HCT116 (cell line): ENCODE measurements at regions not wholly inside any gene's neighbourhood (a gene's known extent, or its start where the extent isn't known, plus 50 kb on each side); places are given as distances from the start of the nearest gene placed in this dataset.

Experiments
- ATAC-seq: fragments of 200-7000 bp; cut with Tn5 transposase; 2 replicates; pipeline ENCODE4 v1.9.1; 2020; ENCODE audit warnings: mild to moderate bottlenecking, moderate library complexity
- BruUV-seq: library from RNA; stranded (reverse); fragments of 400-500 nt; replicated peaks from 2 replicates; lab custom pipeline; 2021; lab: Mats Ljungman, UMichigan
- CTCF ChIA-PET: fragments of 300-600 bp; sonication (Branson Sonifier 250); formaldehyde crosslinking; loops from one replicate; lab custom pipeline; 2021; ENCODE audit warnings: antibody characterized with exemption; lab: Charles Lee
- POLR2A ChIA-PET: fragments of 300-600, 350-600 bp; sonication (Branson Sonifier 250); formaldehyde crosslinking; loops from one replicate; lab custom pipeline; 2021; ENCODE audit warnings: antibody characterized with exemption; lab: Charles Lee
- RAD21 ChIA-PET, 2 experiments: fragments of 300-600 bp; sonication (Branson Sonifier 250); formaldehyde crosslinking; loops; one replicate each; lab custom pipeline; 2023; ENCODE audit warnings: low total read pairs in 2 of 2; ENCODE audit not compliant: uncharacterized antibody in 2 of 2, unreplicated experiment in 2 of 2, low non-redundant PET in 1 of 2; lab: Charles Lee
- DNase-seq: peaks from one replicate; pipeline ENCODE4 v3.0.0-alpha.2; 2010; ENCODE audit warnings: low read depth, low spot score
- H2AFZ ChIP-seq: fragments of 200-600 bp; shearing (Covaris generic), sonication (generic); 2 replicates; pipeline ENCODE4 v1.6.1; 2017; ENCODE audit warnings: low read depth, mixed run types, mixed read lengths, antibody characterized with exemption, low read length; ENCODE audit not compliant: poor library complexity, severe bottlenecking
- H3K27ac ChIP-seq: 2 replicates; pipeline ENCODE4 v1.5.1; 2012; ENCODE audit warnings: low read depth, low read length
- H3K27me3 ChIP-seq: fragments of 200-600 bp; sonication (generic); 2 replicates; pipeline ENCODE4 v1.6.1; 2016; ENCODE audit warnings: mixed run types, low read length, mixed read lengths; ENCODE audit not compliant: insufficient read depth
- H3K36me3 ChIP-seq, 2 experiments: fragments of 200-500 bp in 1 of 2; fragments of 200-600 bp in 1 of 2; sonication (Bioruptor generic) in 1 of 2; sonication (generic) in 1 of 2; 2 replicates each; pipeline versions ENCODE4 v1.5.1 to v1.6.1; 2014 to 2016; ENCODE audit warnings: low read length in 2 of 2, inconsistent platforms in 1 of 2, mixed read lengths in 1 of 2, mixed run types in 1 of 2; ENCODE audit not compliant: insufficient read depth in 2 of 2, control insufficient read depth in 1 of 2
- H3K4me1 ChIP-seq, 2 experiments: fragments of 200-600 bp in 1 of 2; sonication (generic) in 1 of 2; 2 replicates each; pipeline versions ENCODE4 v1.5.1 to v1.6.1; 2012 to 2017; ENCODE audit warnings: low read length in 2 of 2, inconsistent platforms in 1 of 2, mild to moderate bottlenecking in 1 of 2, mixed read lengths in 1 of 2, mixed run types in 1 of 2, moderate library complexity in 1 of 2; ENCODE audit not compliant: insufficient read depth in 2 of 2, control insufficient read depth in 1 of 2
- H3K4me2 ChIP-seq: fragments of 200-600 bp; sonication (generic); 2 replicates; pipeline ENCODE4 v1.6.1; 2017; ENCODE audit warnings: mixed run types, low read length, mixed read lengths
- H3K4me3 ChIP-seq, 2 experiments: fragments of 200-600 bp in 1 of 2; sonication (generic) in 1 of 2; replicated peaks in 1 of 2; 2 replicates each; pipeline ENCODE4 v1.5.1; 2011 to 2016; ENCODE audit warnings: low read length in 2 of 2, control low read depth in 1 of 2, low read depth in 1 of 2, mild to moderate bottlenecking in 1 of 2, mixed read lengths in 1 of 2, mixed run types in 1 of 2
- H3K79me2 ChIP-seq: fragments of 200-600 bp; sonication (generic); 2 replicates; pipeline ENCODE4 v1.6.1; 2017; ENCODE audit warnings: mild to moderate bottlenecking, mixed run types, low read length, moderate library complexity, mixed read lengths; ENCODE audit not compliant: insufficient read depth
- H3K9ac ChIP-seq: fragments of 200-600 bp; sonication (generic); 2 replicates; pipeline ENCODE4 v1.6.1; 2016; ENCODE audit warnings: low read length, mixed read lengths
- H3K9me2 ChIP-seq: fragments of 200-600 bp; sonication (generic), shearing (Covaris generic); 2 replicates; pipeline ENCODE4 v1.6.1; 2017; ENCODE audit warnings: mixed run types, mild to moderate bottlenecking, moderate library complexity; ENCODE audit not compliant: insufficient read depth
- H3K9me3 ChIP-seq, 2 experiments: fragments of 200-500 bp in 1 of 2; fragments of 200-600 bp in 1 of 2; sonication (Bioruptor generic) in 1 of 2; sonication (generic) in 1 of 2; 2 replicates each; pipeline ENCODE4 v1.6.1; 2014 to 2017; ENCODE audit warnings: low read length in 2 of 2, mixed read lengths in 2 of 2, inconsistent platforms in 1 of 2, low read depth in 1 of 2, mild to moderate bottlenecking in 1 of 2, mixed run types in 1 of 2, moderate library complexity in 1 of 2; ENCODE audit not compliant: control insufficient read depth in 1 of 2, insufficient read depth in 1 of 2
- H4K20me1 ChIP-seq: fragments of 200-600 bp; sonication (generic), shearing (Covaris generic); 2 replicates; pipeline ENCODE4 v1.6.1; 2017; ENCODE audit warnings: mixed run types, mild to moderate bottlenecking, moderate library complexity; ENCODE audit not compliant: insufficient read depth
- CBX3 ChIP-seq: IDR thresholded peaks from 2 replicates; pipeline ENCODE4 v1.6.1; 2012; ENCODE audit warnings: low read depth
- CEBPB ChIP-seq: IDR thresholded peaks from 2 replicates; pipeline ENCODE4 v1.6.1; 2012; ENCODE audit warnings: low read depth
- EGR1 ChIP-seq: IDR thresholded peaks from 2 replicates; pipeline ENCODE4 v1.6.1; 2012; ENCODE audit warnings: low read depth
- ELF1 ChIP-seq: IDR thresholded peaks from 2 replicates; pipeline ENCODE4 v1.6.1; 2012; ENCODE audit warnings: low read depth, borderline replicate concordance
- JUND ChIP-seq: IDR thresholded peaks from 2 replicates; pipeline ENCODE4 v1.6.1; 2012
- RAD21 ChIP-seq: IDR thresholded peaks from 2 replicates; pipeline ENCODE4 v1.6.1; 2012; ENCODE audit warnings: low read depth, mild to moderate bottlenecking
- SIN3A ChIP-seq: IDR thresholded peaks from 2 replicates; pipeline ENCODE4 v1.6.1; 2012; ENCODE audit warnings: low read depth
- SP1 ChIP-seq: IDR thresholded peaks from 2 replicates; pipeline ENCODE4 v1.6.1; 2012; ENCODE audit warnings: low read depth
- SRF ChIP-seq: IDR thresholded peaks from 2 replicates; pipeline ENCODE4 v1.6.1; 2012; ENCODE audit warnings: low read depth
- ZFX ChIP-seq: fragments of 450-650 bp; IDR thresholded peaks from 2 replicates; pipeline ENCODE4 v1.6.1; 2017
- ZNF274 ChIP-seq: fragments of 200-500 bp; sonication (Bioruptor generic); IDR thresholded peaks from 2 replicates; pipeline ENCODE4 v1.6.1; 2014; ENCODE audit warnings: mild to moderate bottlenecking, low read depth, low read length, inconsistent platforms
- intact Hi-C: fragments of 100-400 bp; cut with micrococcal nuclease; formaldehyde crosslinking; loops from 2 replicates; pipeline ENCODE4 v1.10.0; 2022
- TF ChIP-seq, protein P1 (sequence below): IDR thresholded peaks from 2 replicates; pipeline ENCODE4 v1.6.1; 2012
- TF ChIP-seq, protein P2 (sequence below): IDR thresholded peaks from 2 replicates; pipeline ENCODE4 v1.6.1; 2012
- TF ChIP-seq, protein P3 (sequence below): IDR thresholded peaks from 2 replicates; pipeline ENCODE4 v1.6.1; 2012; ENCODE audit warnings: low read depth

DNA sequence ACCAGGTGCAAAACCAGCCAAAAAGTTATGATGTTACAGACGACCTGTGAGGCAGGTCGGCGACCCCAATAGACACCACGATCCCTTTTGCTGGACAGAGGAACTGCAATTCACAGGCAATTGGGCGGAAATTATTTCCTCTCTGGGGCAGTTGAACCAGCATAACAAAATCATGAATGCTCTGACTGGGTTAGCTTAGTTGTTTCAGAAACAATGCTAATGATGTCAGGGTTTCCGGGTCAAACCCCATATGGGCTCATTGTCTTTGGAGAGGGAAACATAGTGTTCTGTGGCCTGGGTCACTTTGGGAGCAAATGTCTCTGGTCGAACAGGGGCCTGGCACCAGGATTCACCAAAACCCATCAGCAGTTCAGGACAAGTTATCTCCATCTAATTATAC is 669.1 kb upstream of the NRP1 start:
- Histone ChIP-seq H3K27me3 (no peaks in the 10 kb centered on the region), H3K9me2 (no peaks in the 10 kb centered on the region), H3K9ac (no peak overlapping the region), H4K20me1 (no peaks in the 10 kb centered on the region), H3K79me2 (no peaks in the 10 kb centered on the region), H3K9me3 (no peaks in the 10 kb centered on the region), H3K4me3 (no peak overlapping the region), H3K27ac (no peak overlapping the region), H3K36me3 (no peaks in the 10 kb centered on the region), H3K4me2 (no peak overlapping the region), H3K4me1 (no peaks in the 10 kb centered on the region), H2AFZ (no peak overlapping the region)
- CTCF ChIA-PET, result no interaction called here
- no peak for ATAC-seq
- no peak for DNase-seq
- no TSS peak for BruUV-seq
- RAD21 ChIA-PET, result no interaction called here
- TF ChIP-seq CBX3 (no peak), SP1 (no peak), CEBPB (no peak), JUND (no peak), EGR1 (no peak), ZFX (no peak), RAD21 (no peak), ZNF274 (no peak), SIN3A (no peak), SRF (no peak), ELF1 (no peak)
- TF ChIP-seq, protein P1, sequence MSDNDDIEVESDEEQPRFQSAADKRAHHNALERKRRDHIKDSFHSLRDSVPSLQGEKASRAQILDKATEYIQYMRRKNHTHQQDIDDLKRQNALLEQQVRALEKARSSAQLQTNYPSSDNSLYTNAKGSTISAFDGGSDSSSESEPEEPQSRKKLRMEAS, result no peak
- TF ChIP-seq, protein P2, sequence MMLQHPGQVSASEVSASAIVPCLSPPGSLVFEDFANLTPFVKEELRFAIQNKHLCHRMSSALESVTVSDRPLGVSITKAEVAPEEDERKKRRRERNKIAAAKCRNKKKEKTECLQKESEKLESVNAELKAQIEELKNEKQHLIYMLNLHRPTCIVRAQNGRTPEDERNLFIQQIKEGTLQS, result no peak
- TF ChIP-seq, protein P3, sequence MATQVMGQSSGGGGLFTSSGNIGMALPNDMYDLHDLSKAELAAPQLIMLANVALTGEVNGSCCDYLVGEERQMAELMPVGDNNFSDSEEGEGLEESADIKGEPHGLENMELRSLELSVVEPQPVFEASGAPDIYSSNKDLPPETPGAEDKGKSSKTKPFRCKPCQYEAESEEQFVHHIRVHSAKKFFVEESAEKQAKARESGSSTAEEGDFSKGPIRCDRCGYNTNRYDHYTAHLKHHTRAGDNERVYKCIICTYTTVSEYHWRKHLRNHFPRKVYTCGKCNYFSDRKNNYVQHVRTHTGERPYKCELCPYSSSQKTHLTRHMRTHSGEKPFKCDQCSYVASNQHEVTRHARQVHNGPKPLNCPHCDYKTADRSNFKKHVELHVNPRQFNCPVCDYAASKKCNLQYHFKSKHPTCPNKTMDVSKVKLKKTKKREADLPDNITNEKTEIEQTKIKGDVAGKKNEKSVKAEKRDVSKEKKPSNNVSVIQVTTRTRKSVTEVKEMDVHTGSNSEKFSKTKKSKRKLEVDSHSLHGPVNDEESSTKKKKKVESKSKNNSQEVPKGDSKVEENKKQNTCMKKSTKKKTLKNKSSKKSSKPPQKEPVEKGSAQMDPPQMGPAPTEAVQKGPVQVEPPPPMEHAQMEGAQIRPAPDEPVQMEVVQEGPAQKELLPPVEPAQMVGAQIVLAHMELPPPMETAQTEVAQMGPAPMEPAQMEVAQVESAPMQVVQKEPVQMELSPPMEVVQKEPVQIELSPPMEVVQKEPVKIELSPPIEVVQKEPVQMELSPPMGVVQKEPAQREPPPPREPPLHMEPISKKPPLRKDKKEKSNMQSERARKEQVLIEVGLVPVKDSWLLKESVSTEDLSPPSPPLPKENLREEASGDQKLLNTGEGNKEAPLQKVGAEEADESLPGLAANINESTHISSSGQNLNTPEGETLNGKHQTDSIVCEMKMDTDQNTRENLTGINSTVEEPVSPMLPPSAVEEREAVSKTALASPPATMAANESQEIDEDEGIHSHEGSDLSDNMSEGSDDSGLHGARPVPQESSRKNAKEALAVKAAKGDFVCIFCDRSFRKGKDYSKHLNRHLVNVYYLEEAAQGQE, result no peak
- POLR2A ChIA-PET, result no interaction called here
- intact Hi-C loops, result no loop called here
